Activated CD8-positive, alpha-beta T cell treated with anti-CD3 and anti-CD28 coated beads for 36 hours (primary cell): ENCODE measurements at regions not wholly inside any gene's neighbourhood (a gene's known extent, or its start where the extent isn't known, plus 50 kb on each side); places are given as distances from the start of the nearest gene placed in this dataset.

Experiments used
- ATAC-seq: fragments of 200-7000 bp; cut with Tn5 transposase; one replicate; pipeline ENCODE4 v1.10.0; 2021; ENCODE audit warnings: mild to moderate bottlenecking, moderate library complexity
- CTCF ChIA-PET: fragments of 350-600 bp; sonication (Branson Sonifier 250); formaldehyde crosslinking; loops from one replicate; lab custom pipeline; 2021; ENCODE audit warnings: antibody characterized with exemption; lab: Charles Lee
- POLR2A ChIA-PET: fragments of 350-600 bp; sonication (Branson Sonifier 250); formaldehyde crosslinking; loops from one replicate; lab custom pipeline; 2021; ENCODE audit warnings: antibody characterized with exemption; lab: Charles Lee
- DNase-seq: peaks from one replicate; pipeline ENCODE4 v3.0.0-alpha.2; 2020
- H3K27ac Mint-ChIP-seq: one replicate; pipeline ENCODE4 v1.8.0; 2021; ENCODE audit warnings: mild to moderate bottlenecking, mixed read lengths
- H3K27me3 Mint-ChIP-seq: one replicate; pipeline ENCODE4 v1.8.0; 2021; ENCODE audit warnings: mixed read lengths
- H3K36me3 Mint-ChIP-seq: one replicate; pipeline ENCODE4 v1.8.0; 2021; ENCODE audit warnings: low read depth, mixed read lengths
- H3K4me1 Mint-ChIP-seq: one replicate; pipeline ENCODE4 v1.8.0; 2021; ENCODE audit warnings: low read depth, mixed read lengths
- H3K4me3 Mint-ChIP-seq: one replicate; pipeline ENCODE4 v1.8.0; 2021; ENCODE audit warnings: mild to moderate bottlenecking, moderate library complexity, mixed read lengths
- H3K9me3 Mint-ChIP-seq: one replicate; pipeline ENCODE4 v1.8.0; 2021; ENCODE audit warnings: mixed read lengths
- CTCF ChIP-seq: fragments of 200-600 bp; IDR thresholded peaks from one replicate; pipeline ENCODE4 v1.8.0; 2022; ENCODE audit warnings: antibody characterized with exemption, mild to moderate bottlenecking
- intact Hi-C: fragments of 100-400 bp; cut with micrococcal nuclease; formaldehyde crosslinking; loops from one replicate; pipeline ENCODE4 v1.10.0; 2022

- no peak for DNase-seq
- no peak overlapping the region for H3K27ac Mint-ChIP-seq
- ATAC-seq, result no peak
- POLR2A ChIA-PET, result no interaction called here
- intact Hi-C loops, result no loop called here
- no peak for TF ChIP-seq CTCF
- no peaks in the 10 kb centered on the region for H3K36me3 Mint-ChIP-seq
- no peak overlapping the region for H3K4me3 Mint-ChIP-seq
- H3K27me3 Mint-ChIP-seq, result no peaks in the 10 kb centered on the region
- H3K9me3 Mint-ChIP-seq, result peaks cover 2% of the 10 kb centered on the region
- no peaks in the 10 kb centered on the region for H3K4me1 Mint-ChIP-seq
- CTCF ChIA-PET, result no interaction called here
Observed at GRCh38 chr3:163159306-163159705, 1662.7 kb downstream of the OTOL1 start.

GRCh38 chr3:163139600-163139999, 1643.0 kb downstream of the OTOL1 start:
- no peak for TF ChIP-seq CTCF
- ATAC-seq (no peak), DNase-seq (no peak)
- Mint-ChIP-seq H3K4me3 (no peak overlapping the region), H3K27ac (no peak overlapping the region), H3K4me1 (no peaks in the 10 kb centered on the region), H3K27me3 (no peaks in the 10 kb centered on the region), H3K9me3 (peaks cover 12% of the 10 kb centered on the region), H3K36me3 (no peaks in the 10 kb centered on the region)
- intact Hi-C loops, result no loop called here
- CTCF ChIA-PET, result no interaction called here
- POLR2A ChIA-PET, result no interaction called here

GRCh38 chr3:163138258-163138657, 1641.7 kb downstream of the OTOL1 start:
- no peaks in the 10 kb centered on the region for H3K36me3 Mint-ChIP-seq
- no peak for ATAC-seq
- ChIA-PET CTCF (no interaction called here), POLR2A (no interaction called here)
- peaks cover 12% of the 10 kb centered on the region for H3K9me3 Mint-ChIP-seq
- H3K27ac Mint-ChIP-seq, result no peak overlapping the region
- H3K4me3 Mint-ChIP-seq, result no peak overlapping the region
- DNase-seq, result no peak
- no peaks in the 10 kb centered on the region for H3K4me1 Mint-ChIP-seq
- H3K27me3 Mint-ChIP-seq, result no peaks in the 10 kb centered on the region
- no peak for TF ChIP-seq CTCF
- intact Hi-C loops, result no loop called here

- Mint-ChIP-seq H3K36me3 (no peaks in the 10 kb centered on the region), H3K27me3 (no peaks in the 10 kb centered on the region), H3K4me3 (no peak overlapping the region), H3K4me1 (no peaks in the 10 kb centered on the region), H3K27ac (no peak overlapping the region), H3K9me3 (peaks cover 16% of the 10 kb centered on the region)
- ChIA-PET CTCF (interaction anchor here (0.9 kb wide), 1 partner anchor 12 kb away, joined by 3 read pairs; no protein-coding TSS in a partner anchor), POLR2A (no interaction called here)
- DNase-seq, result no peak
- no peak for TF ChIP-seq CTCF
- no peak for ATAC-seq
- intact Hi-C loops, result no loop called here
Observed at GRCh38 chr3:163132111-163132510, 1635.5 kb downstream of the OTOL1 start.

GRCh38 chr3:163129287-163129686, 1632.7 kb downstream of the OTOL1 start:
- no peak for TF ChIP-seq CTCF
- no peak for DNase-seq
- Mint-ChIP-seq H3K4me3 (no peak overlapping the region), H3K9me3 (peaks cover 27% of the 10 kb centered on the region), H3K36me3 (no peaks in the 10 kb centered on the region), H3K27me3 (no peaks in the 10 kb centered on the region), H3K4me1 (no peaks in the 10 kb centered on the region), H3K27ac (no peak overlapping the region)
- no peak for ATAC-seq
- POLR2A ChIA-PET, result no interaction called here
- CTCF ChIA-PET, result no interaction called here
- intact Hi-C loops, result no loop called here
